Vagina (tissue), 2 donors: ENCODE measurements at regions not wholly inside any gene's neighbourhood (a gene's known extent, or its start where the extent isn't known, plus 50 kb on each side); places are given as distances from the start of the nearest gene placed in this dataset.

Experiments used
- POLR2A ChIP-seq, 2 donors: fragments of 450-650 bp; IDR thresholded peaks; one replicate each; pipeline ENCODE4 v1.6.1; 2017; ENCODE audit warnings: antibody characterized with exemption in 2 of 2, mild to moderate bottlenecking in 2 of 2, moderate library complexity in 2 of 2
- POLR2AphosphoS5 ChIP-seq, 2 donors: sonication (generic); formaldehyde crosslinking; IDR thresholded peaks; one replicate each; pipeline ENCODE4 v1.9.0; 2017; ENCODE audit warnings: antibody characterized with exemption in 2 of 2, mild to moderate bottlenecking in 2 of 2, low read depth in 1 of 2; ENCODE audit not compliant: insufficient read depth in 1 of 2
- TF ChIP-seq, protein P1 (sequence below), 3 experiments: fragments of 450-650 bp in 2 of 3; fragments of 200-600 bp in 1 of 3; sonication (generic) in 1 of 3; IDR thresholded peaks; one replicate each; pipeline ENCODE4 v1.5.1; 2017 to 2019; ENCODE audit warnings: antibody characterized with exemption in 3 of 3, mild to moderate bottlenecking in 2 of 3, moderate library complexity in 2 of 3

DNA sequence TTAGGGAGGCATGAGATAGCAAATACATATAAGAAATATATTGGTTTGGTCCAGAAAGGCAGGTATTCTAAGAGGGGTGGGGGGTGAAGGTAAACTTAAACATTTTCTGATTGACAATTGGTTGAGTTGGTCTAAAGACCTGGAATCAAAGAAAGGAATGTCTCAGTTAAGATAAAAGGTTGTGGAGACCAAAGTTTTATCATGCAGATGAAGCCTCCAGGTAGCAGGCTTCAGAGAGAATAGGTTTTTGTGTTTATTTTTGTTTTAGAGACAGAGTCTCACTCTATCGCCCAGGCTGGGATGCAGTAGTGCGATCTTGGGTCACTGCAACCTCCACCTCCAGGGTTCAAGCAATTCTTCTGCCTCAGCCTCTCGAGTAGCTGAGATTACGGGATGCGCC lies 80.5 kb downstream of the NPAP1 start:
- TF ChIP-seq, protein P1, sequence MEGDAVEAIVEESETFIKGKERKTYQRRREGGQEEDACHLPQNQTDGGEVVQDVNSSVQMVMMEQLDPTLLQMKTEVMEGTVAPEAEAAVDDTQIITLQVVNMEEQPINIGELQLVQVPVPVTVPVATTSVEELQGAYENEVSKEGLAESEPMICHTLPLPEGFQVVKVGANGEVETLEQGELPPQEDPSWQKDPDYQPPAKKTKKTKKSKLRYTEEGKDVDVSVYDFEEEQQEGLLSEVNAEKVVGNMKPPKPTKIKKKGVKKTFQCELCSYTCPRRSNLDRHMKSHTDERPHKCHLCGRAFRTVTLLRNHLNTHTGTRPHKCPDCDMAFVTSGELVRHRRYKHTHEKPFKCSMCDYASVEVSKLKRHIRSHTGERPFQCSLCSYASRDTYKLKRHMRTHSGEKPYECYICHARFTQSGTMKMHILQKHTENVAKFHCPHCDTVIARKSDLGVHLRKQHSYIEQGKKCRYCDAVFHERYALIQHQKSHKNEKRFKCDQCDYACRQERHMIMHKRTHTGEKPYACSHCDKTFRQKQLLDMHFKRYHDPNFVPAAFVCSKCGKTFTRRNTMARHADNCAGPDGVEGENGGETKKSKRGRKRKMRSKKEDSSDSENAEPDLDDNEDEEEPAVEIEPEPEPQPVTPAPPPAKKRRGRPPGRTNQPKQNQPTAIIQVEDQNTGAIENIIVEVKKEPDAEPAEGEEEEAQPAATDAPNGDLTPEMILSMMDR (IDR thresholded peaks at IDR 0.05) = no peak
- TF ChIP-seq POLR2A (IDR thresholded peaks at IDR 0.05) (no peak), POLR2AphosphoS5 (IDR thresholded peaks at IDR 0.05; ENCODE audit: insufficient read depth in 1 of 2, low read depth in 1 of 2) (no peak)
